ENCODE measurements at regions not wholly inside any gene's neighbourhood (a gene's known extent, or its start where the extent isn't known, plus 50 kb on each side); places are given as distances from the start of the nearest gene placed in this dataset.

- DNase-seq = no peak
These were observed 69.5 kb upstream of the GNAZ start for GRCh38 chr22:23000657-23001347.

- DNase-seq = no peak
These were observed 68.9 kb upstream of the GNAZ start for GRCh38 chr22:23001463-23001862.

DNA sequence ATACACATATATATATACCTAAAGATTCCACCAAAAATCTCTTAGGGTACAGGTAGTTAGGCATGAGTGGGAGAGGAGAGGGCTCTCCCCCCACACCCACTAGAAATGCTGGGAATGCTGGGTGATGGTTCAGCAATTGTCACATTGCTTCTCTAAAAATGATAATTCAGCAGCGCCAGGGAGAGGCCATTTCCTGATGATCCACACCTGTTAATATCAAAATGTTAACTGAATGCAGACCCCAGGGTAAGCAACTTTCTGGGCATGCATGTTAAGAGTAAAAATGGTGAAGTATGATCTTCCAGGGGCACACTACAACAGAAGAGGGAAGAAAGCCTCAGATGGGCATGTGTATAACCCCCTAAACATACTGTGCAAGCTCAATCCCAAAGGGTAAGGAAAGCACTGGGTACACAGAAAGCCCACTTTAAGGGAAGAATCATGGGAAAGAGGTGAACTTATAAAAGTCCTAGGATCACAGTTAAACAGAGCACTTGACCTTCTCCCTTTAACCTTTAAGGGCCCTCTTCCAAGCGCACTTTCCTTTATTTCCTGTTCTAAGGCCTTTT, 67.6 kb upstream of the GNAZ start:
- DNase-seq = no peak

DNA sequence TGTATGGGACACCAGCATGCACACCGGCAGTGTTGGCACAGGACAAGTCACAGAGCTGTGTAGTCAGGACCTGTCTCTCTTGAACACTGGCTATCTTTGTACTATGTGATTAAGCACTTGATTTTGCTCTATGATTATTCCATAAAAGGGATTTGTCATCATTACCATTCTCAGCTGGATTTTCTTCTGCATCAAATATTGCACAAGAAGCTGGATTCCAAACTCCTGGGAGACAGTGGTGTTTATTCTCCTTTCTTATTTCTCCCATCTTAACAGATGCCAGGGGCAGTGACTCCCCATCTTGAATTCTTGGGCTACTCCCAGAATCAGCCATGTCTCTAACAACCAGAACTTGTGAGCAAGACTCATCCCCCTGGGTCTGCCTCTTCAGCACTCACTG, 62.5 kb upstream of the GNAZ start:
- no peak for DNase-seq

DNA sequence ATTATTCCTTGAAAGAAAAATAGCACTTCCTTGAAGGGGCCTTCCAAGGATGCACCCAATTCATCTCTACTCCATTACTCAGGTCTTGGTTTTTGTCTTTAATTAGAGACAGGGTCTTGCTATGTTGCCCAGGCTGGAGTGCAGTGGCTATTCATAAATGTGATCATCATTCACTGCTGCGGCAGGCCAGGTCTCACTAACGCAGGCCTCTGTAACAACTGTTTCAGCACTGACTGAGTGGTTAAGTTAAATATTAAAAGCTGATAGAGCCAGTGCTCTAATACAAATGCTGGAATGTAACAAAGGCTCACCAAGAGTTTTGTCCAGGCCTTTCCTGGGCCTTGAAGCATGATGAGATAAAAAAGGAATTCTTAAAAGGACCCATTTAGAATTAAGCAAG, 61.4 kb upstream of the GNAZ start:
- DNase-seq = no peak

Data from stimulated activated naive CD4-positive, alpha-beta T cell treated with Interleukin-2 at 50 U/mL for 16 hours (primary cell).